ENCODE measurements at regions not wholly inside any gene's neighbourhood (a gene's known extent, or its start where the extent isn't known, plus 50 kb on each side); places are given as distances from the start of the nearest gene placed in this dataset.
A peak's percentile ranks its signal among the peaks of the same experiment; 100 is the strongest.

DNA sequence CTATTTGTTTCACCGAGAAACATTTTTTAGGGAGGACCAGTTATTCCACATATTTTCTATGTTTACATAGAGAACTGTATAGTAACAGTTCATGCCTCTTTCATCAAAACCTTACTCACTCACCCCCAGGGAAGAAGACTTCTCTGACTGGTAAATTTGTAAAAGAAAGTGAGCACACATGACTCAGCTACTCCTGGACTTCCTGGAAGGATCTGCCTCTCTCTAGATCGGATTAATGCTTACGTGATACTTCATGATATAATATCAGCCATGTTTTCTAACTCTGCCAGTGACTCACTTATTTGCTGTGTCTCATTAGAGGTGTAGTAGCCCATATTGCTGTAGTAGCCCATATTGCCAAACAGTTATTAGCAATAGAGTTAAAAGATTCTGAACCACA lies 494.3 kb upstream of the ATXN7L3B start:
- TF ChIP-seq RNF2 (IDR thresholded peaks at IDR 0.05; ENCODE audit: borderline replicate concordance, low read depth) (no peak), RAD21 (conservative IDR thresholded peaks at IDR 0.05 in 1 of 2, IDR thresholded peaks at IDR 0.05 in 1 of 2) (peak; percentile 18 to 56; a peak in 4 of 5 replicates), ESRRA (IDR thresholded peaks at IDR 0.05; ENCODE audit: borderline replicate concordance, low read length) (no peak), EP300 (IDR thresholded peaks at IDR 0.05) (peak; percentile 85 to 88; a peak in 3 of 5 replicates), ZNF302 (CRISPR knock-in tag; IDR thresholded peaks at IDR 0.05) (no peak), CHD4 (IDR thresholded peaks at IDR 0.05; ENCODE audit: borderline replicate concordance) (no peak), MAZ (IDR thresholded peaks at IDR 0.05; ENCODE audit: borderline replicate concordance, low read depth, low read length) (no peak), HOXA7 (CRISPR knock-in tag; IDR thresholded peaks at IDR 0.05) (no peak), EHF (CRISPR knock-in tag; IDR thresholded peaks at IDR 0.05) (no peak; the same call in 1 of the 2 replicates), POLR2A (IDR thresholded peaks at IDR 0.05; ENCODE audit: low read length) (no peak)
- TF ChIP-seq, protein P1, sequence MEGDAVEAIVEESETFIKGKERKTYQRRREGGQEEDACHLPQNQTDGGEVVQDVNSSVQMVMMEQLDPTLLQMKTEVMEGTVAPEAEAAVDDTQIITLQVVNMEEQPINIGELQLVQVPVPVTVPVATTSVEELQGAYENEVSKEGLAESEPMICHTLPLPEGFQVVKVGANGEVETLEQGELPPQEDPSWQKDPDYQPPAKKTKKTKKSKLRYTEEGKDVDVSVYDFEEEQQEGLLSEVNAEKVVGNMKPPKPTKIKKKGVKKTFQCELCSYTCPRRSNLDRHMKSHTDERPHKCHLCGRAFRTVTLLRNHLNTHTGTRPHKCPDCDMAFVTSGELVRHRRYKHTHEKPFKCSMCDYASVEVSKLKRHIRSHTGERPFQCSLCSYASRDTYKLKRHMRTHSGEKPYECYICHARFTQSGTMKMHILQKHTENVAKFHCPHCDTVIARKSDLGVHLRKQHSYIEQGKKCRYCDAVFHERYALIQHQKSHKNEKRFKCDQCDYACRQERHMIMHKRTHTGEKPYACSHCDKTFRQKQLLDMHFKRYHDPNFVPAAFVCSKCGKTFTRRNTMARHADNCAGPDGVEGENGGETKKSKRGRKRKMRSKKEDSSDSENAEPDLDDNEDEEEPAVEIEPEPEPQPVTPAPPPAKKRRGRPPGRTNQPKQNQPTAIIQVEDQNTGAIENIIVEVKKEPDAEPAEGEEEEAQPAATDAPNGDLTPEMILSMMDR (IDR thresholded peaks at IDR 0.05): no peak
- TF ChIP-seq, protein P2, sequence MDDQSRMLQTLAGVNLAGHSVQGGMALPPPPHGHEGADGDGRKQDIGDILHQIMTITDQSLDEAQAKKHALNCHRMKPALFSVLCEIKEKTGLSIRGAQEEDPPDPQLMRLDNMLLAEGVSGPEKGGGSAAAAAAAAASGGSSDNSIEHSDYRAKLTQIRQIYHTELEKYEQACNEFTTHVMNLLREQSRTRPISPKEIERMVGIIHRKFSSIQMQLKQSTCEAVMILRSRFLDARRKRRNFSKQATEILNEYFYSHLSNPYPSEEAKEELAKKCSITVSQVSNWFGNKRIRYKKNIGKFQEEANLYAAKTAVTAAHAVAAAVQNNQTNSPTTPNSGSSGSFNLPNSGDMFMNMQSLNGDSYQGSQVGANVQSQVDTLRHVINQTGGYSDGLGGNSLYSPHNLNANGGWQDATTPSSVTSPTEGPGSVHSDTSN (IDR thresholded peaks at IDR 0.05): no peak

Data from A549 (cell line).